Inferior parietal cortex (tissue), 1 donor: ENCODE measurements at regions not wholly inside any gene's neighbourhood (a gene's known extent, or its start where the extent isn't known, plus 50 kb on each side); places are given as distances from the start of the nearest gene placed in this dataset.
"Not testable (repeated sequence)": the region's sequence is repeated elsewhere in the genome, so short reads cannot be mapped to it uniquely, and the experiment has no call there.

ENCODE experiments used
- DNase-seq: peaks from one replicate; pipeline ENCODE4 v3.0.0-alpha.2; 2016; ENCODE audit errors: extremely low spot score

- no peak for DNase-seq
These were observed 1518.1 kb downstream of the GRIK2 start for GRCh38 chr6:102911571-102911970.

DNA sequence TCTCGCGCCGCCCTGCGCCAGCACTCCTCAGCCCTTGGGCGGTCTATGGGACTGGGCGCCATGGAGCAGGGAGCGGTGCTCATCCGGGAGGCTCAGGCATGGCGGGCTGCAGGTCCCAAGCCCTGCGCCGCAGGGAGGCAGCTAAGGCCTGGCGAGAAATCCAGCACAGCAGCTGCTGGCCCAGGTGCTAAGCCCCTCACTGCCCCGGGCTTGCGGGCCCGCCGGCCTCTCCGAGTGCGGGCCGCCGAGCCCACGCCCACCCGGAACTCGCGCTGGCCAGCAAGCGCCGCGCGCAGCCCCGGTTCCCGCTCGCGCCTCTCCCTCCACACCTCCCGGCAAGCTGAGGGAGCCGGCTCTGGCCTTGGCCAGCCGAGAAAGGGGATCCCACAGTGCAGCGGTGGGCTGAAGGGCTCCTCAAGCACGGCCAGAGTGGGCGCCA is 1517.2 kb downstream of the GRIK2 start:
- DNase-seq: not testable (repeated sequence)

DNA sequence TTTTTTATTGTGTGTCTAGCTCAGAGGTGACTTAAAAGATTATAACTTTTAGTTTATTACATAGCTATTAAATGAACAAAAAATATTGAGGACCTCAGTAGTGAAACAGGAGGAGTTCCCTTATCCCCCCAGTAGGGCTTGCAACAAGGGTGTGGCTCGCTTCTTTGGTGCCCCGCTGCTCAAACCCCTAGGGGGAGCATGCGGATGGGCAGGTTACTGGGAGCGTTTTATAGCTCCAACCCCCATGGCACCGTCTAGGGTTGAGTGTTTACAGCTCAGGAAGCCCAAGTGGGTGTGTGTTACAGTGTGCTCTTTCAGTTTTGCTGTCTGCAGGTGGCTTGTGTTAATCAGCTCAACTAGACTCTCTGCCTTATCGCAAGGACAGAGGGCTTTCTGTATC is 1513.7 kb downstream of the GRIK2 start:
- no peak for DNase-seq

GRCh38 chr6:102902471-102902870 is 1509.0 kb downstream of the GRIK2 start:
- no peak for DNase-seq

DNA sequence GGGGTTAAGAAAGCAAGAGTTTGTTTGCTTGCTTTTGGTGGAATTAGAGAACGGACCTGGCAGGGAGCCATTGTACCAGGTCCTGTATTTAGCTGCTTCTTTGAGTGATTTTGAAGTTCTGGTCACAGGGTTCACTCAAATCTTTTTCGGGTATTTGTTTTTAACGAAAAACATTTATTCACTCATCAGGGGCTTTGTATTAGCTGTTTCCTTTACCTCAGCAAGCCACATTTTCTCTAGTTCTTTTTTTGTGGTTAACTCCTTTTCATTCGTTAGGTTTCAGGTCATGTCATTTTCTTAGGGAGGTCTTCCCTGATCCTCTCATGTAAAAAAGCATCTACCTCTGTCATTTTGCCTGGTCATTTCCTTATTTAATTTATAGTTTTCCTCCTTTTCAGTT is 1502.2 kb downstream of the GRIK2 start:
- no peak for DNase-seq

- no peak for DNase-seq
These were observed 1491.7 kb downstream of the GRIK2 start for GRCh38 chr6:102885165-102885564.

DNA sequence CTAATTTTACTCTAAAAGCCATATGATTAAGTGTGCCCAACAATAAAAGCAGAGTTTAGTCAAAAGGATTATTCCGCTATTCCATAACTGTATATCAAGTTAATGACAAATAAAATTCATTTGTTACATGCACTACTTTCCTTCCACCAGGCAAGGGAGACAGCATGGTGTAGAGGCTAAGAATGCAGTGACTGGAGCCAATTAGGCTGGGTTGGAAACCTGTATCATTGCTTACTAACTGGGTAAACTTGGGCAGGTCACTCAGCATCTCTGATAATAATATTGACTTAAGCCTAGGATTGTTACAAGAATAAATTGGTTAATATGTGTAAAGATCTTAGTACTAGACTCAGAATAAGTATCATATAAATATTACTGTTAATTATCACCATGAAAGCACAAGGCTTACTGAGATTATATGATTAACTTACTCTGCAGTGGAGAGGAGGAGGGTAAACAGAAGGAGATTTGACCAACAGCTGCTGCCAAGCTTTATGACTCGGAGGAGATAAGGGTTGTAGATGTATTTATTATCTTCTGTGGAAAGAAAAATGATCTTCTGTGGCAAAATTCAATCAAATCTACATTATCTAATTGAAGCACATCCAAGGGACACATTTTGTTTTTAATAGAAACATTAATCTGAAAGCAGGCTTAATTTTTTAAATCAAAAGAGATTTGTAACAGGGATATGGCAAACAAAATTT is 1459.9 kb downstream of the GRIK2 start:
- DNase-seq: no peak

GRCh38 chr6:102848796-102849195 is 1455.3 kb downstream of the GRIK2 start:
- DNase-seq: no peak

GRCh38 chr6:102848210-102848609 is 1454.7 kb downstream of the GRIK2 start:
- no peak for DNase-seq

DNA sequence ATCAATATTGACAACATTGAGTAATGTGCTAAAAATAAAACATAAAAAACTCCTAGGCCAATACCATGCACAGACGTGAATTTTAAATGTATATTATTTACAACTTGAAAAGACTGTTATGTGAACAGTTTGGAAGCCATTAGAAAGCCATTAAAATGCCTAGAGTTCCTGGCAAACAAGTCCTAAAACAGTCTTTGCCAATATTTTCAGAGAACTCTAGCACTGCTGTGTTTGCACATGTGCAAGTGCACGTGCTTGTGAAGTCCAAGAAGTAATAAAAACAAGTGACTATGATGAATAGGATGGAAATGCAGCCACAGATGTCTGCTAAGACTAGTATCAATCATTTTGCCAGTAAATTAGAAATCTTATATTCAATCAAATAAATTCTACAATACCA is 1447.6 kb downstream of the GRIK2 start:
- DNase-seq: no peak

- no peak for DNase-seq
These were observed 1438.5 kb downstream of the GRIK2 start for GRCh38 chr6:102832021-102832420.

- DNase-seq: no peak
These were observed 1426.6 kb downstream of the GRIK2 start for GRCh38 chr6:102820098-102820497.

DNA sequence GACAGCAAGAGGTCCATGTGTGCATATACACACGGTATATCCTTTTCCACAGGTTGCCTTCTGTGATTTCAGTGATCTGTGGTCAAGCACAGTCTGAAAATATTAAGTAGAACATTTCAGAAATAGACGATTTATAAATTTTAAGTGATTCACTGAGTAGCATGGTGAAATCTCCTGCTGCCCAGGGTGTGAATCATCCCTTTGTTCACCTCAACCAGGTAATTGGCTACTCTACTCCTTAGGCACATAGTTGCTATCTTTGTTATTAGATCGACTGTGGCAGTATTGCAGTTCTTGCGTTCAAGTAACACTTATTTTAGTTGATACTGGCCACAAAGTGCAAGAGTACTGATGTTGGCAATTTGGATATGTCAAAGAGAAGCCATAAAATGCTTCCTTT is 1421.7 kb downstream of the GRIK2 start:
- no peak for DNase-seq

DNA sequence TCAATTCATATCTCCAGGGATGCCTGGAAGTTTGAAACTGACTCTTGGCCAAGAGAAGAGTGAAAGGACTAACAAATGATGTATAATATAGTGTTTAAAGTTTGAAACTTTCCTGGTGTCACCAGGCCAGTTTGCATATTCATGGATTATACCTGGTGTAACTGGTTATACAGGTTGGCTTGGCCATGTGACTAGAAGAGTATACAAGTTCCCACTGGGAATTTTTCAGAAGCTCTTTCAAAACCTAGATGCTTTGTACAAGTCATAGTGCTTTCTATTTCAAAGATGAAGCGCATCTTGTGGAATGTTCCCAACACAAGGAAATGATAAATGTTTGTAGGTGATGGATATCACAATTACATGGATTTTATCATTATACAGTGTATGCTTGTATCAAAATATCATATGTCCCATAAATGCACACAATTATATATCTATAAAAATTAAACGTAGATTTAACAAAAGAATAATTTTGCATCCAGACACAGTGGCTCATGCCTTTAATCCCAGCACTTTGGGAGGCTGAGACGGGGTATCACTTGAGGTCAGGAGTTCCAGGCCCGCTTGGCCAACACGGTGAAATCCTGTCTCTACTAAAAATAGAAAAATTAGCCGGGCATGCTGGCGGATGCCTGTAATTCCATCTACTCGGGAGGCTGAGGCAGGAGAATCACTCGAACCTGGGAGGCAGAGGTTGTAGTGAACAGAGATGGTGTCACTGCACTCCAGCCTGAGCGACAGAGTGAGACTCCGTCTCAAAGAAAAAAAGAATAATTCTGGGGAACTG is 1420.2 kb downstream of the GRIK2 start:
- no peak for DNase-seq

DNA sequence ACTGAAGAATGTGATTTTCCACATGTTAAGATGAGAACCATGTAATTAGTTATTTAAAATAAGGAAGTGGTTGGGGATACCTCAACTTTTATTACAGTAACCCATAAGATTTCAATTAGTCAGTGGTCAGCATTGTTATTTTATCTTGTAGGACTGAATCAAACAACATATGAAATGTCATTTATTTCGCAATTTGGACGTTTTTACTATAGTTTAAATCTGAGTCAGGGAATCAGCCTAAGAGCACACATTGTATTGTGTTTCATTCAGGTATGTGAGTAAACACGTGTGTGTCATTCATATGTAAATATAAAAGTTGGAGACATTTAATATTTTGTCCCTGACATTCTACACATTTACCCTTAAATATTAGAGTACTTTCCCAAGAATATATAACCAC is 1418.7 kb downstream of the GRIK2 start:
- DNase-seq: no peak

DNA sequence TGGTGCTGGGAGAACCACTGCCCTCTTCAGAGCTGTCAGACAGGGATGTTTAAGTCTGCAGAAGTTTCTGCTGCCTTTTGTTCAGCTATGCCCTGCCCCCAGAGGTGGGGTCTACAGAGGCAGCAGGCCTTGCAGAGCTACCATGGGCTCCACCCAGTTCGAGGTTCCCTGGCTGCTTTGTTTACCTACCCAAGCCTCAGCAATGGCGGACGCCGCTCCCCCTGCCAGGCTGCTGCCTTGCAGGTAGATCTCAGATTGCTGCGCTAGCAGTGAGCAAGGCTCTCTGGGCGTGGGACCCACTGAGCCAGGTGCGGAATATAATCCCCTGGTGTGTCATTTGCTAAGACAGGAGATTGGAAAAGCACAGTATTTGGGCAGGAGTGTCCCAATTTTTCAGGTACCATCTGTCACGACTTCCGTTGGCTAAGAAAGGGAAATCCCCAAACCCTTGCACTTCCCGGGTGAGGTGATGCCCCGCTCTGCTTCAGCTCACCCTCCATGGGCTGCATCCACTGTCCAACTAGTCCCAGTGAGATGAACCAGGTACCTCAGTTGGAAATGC is 1415.5 kb downstream of the GRIK2 start:
- not testable (repeated sequence) for DNase-seq

GRCh38 chr6:102799051-102799450 is 1405.5 kb downstream of the GRIK2 start:
- no peak for DNase-seq

- DNase-seq: no peak
These were observed 1405.1 kb downstream of the GRIK2 start for GRCh38 chr6:102798636-102799035.

DNA sequence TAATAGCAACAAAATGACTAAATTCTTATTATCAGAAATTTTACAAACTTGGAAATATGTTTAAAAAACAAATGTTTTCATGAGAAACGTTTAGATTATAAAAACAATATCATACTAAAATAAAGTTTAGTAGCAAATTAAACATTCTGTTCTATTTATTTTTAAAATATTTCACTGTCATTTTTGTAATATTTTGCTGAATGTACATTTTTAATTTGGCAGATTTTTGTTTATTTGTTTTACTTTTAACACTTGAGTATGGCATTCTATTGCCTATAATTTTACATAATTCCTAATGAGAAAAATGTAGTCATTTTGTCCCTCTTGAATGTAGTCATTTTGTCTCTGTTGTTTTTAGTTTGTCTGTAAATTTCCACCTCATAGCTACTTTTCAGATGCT is 1400.2 kb downstream of the GRIK2 start:
- DNase-seq: no peak

GRCh38 chr6:102774326-102774725 is 1380.8 kb downstream of the GRIK2 start:
- DNase-seq: no peak

GRCh38 chr6:102773636-102774035 is 1380.1 kb downstream of the GRIK2 start:
- DNase-seq: no peak

- DNase-seq: no peak
These were observed 1373.5 kb downstream of the GRIK2 start for GRCh38 chr6:102766963-102767362.

GRCh38 chr6:102764317-102764716 is 1370.8 kb downstream of the GRIK2 start:
- no peak for DNase-seq
